Neural cell (in vitro differentiated cells): ENCODE measurements at regions not wholly inside any gene's neighbourhood (a gene's known extent, or its start where the extent isn't known, plus 50 kb on each side); places are given as distances from the start of the nearest gene placed in this dataset.

Experiments
- H2AFZ ChIP-seq: fragments of 200-600, 300-800 bp; sonication (generic), shearing (Covaris generic); 2 replicates; pipeline ENCODE4 v1.6.0; 2014; ENCODE audit warnings: low read depth, mild to moderate bottlenecking, antibody characterized with exemption, low read length, moderate library complexity
- H3F3A ChIP-seq: fragments of 200-600 bp; shearing (Covaris generic); 2 replicates; pipeline ENCODE4 v1.6.1; 2016; ENCODE audit warnings: mild to moderate bottlenecking, moderate library complexity, mixed read lengths, antibody characterized with exemption, low read length; ENCODE audit not compliant: insufficient read depth, poor library complexity, severe bottlenecking
- H3K27ac ChIP-seq: fragments of 200-600, 300-800 bp; sonication (generic), shearing (Covaris generic); 2 replicates; pipeline ENCODE4 v1.5.1; 2014; ENCODE audit warnings: mild to moderate bottlenecking, low read length, moderate library complexity
- H3K27me3 ChIP-seq: fragments of 300-800, 200-600 bp; sonication (generic), shearing (Covaris generic); 2 replicates; pipeline ENCODE4 v1.6.0; 2014; ENCODE audit warnings: mild to moderate bottlenecking, low read depth, low read length, moderate library complexity; ENCODE audit not compliant: insufficient read depth
- H3K36me3 ChIP-seq: fragments of 300-800, 200-600 bp; sonication (generic), shearing (Covaris generic); 2 replicates; pipeline ENCODE4 v1.5.1; 2014; ENCODE audit warnings: mild to moderate bottlenecking, antibody characterized with exemption, low read length, moderate library complexity; ENCODE audit not compliant: insufficient read depth
- H3K4me2 ChIP-seq: fragments of 300-800, 200-600 bp; sonication (generic), shearing (Covaris generic); 2 replicates; pipeline ENCODE4 v1.6.0; 2014; ENCODE audit warnings: mild to moderate bottlenecking, low read length
- H3K4me3 ChIP-seq: fragments of 300-800, 200-600 bp; sonication (generic), shearing (Covaris generic); 2 replicates; pipeline ENCODE4 v1.5.1; 2014; ENCODE audit warnings: mild to moderate bottlenecking, low read length, moderate library complexity
- H3K79me2 ChIP-seq: fragments of 200-600 bp; shearing (Covaris generic); replicated peaks from 2 replicates; pipeline ENCODE4 v1.6.0; 2014; ENCODE audit warnings: mild to moderate bottlenecking, low read length, moderate library complexity; ENCODE audit not compliant: insufficient read depth
- H3K9ac ChIP-seq: fragments of 300-800, 200-600 bp; sonication (generic), shearing (Covaris generic); 2 replicates; pipeline ENCODE4 v1.6.1; 2016; ENCODE audit warnings: mild to moderate bottlenecking, low read length, mixed read lengths
- H3K9me2 ChIP-seq: fragments of 200-600 bp; shearing (Covaris generic); 2 replicates; pipeline ENCODE4 v1.6.1; 2016; ENCODE audit warnings: mild to moderate bottlenecking, low read length, mixed read lengths; ENCODE audit not compliant: insufficient read depth
- H3K9me3 ChIP-seq: fragments of 200-600, 300-800 bp; sonication (generic), shearing (Covaris generic); 2 replicates; pipeline ENCODE4 v1.6.1; 2016; ENCODE audit warnings: mild to moderate bottlenecking, mixed run types, low read length, moderate library complexity, mixed read lengths
- H4K20me1 ChIP-seq: fragments of 200-600 bp; shearing (Covaris generic); 2 replicates; pipeline ENCODE4 v1.6.1; 2016; ENCODE audit warnings: mild to moderate bottlenecking, mixed run types; ENCODE audit not compliant: insufficient read depth
- EP300 ChIP-seq: fragments of 450-650 bp; conservative IDR thresholded peaks from 2 replicates; pipeline ENCODE4 v1.6.1; 2014; ENCODE audit warnings: antibody characterized with exemption, mild to moderate bottlenecking, moderate library complexity; ENCODE audit not compliant: poor library complexity, severe bottlenecking
- EZH2 ChIP-seq: fragments of 200-600, 300-800 bp; shearing (Covaris generic), sonication (generic); IDR thresholded peaks from 2 replicates; pipeline ENCODE4 v1.6.1; 2014; ENCODE audit warnings: antibody characterized with exemption, low read length, borderline replicate concordance, mild to moderate bottlenecking; ENCODE audit not compliant: insufficient read depth, poor library complexity, severe bottlenecking
- MXI1 ChIP-seq: fragments of 450-650 bp; conservative IDR thresholded peaks from 2 replicates; pipeline ENCODE4 v1.6.1; 2014; ENCODE audit warnings: antibody characterized with exemption, mild to moderate bottlenecking; ENCODE audit not compliant: poor library complexity, severe bottlenecking
- POLR2AphosphoS5 ChIP-seq: IDR thresholded peaks from 2 replicates; pipeline ENCODE4 v1.6.1; 2012
- RAD21 ChIP-seq: fragments of 450-650 bp; conservative IDR thresholded peaks from 2 replicates; pipeline ENCODE4 v1.6.1; 2014; ENCODE audit warnings: antibody characterized with exemption, mild to moderate bottlenecking, moderate library complexity
- SMC3 ChIP-seq: fragments of 450-650 bp; conservative IDR thresholded peaks from 2 replicates; pipeline ENCODE4 v1.6.1; 2014; ENCODE audit warnings: antibody characterized with exemption, mild to moderate bottlenecking, moderate library complexity; ENCODE audit not compliant: poor library complexity
- TAF1 ChIP-seq: IDR thresholded peaks from 2 replicates; pipeline ENCODE4 v1.6.1; 2012; ENCODE audit warnings: low read depth
- TF ChIP-seq, protein P1 (sequence below): fragments of 450-650 bp; IDR thresholded peaks from 2 replicates; pipeline ENCODE4 v1.5.1; 2014; ENCODE audit warnings: antibody characterized with exemption, mild to moderate bottlenecking, moderate library complexity; ENCODE audit not compliant: poor library complexity, severe bottlenecking
- TF ChIP-seq, protein P2 (sequence below): IDR thresholded peaks from 2 replicates; pipeline ENCODE4 v1.6.1; 2012; ENCODE audit warnings: borderline replicate concordance

DNA sequence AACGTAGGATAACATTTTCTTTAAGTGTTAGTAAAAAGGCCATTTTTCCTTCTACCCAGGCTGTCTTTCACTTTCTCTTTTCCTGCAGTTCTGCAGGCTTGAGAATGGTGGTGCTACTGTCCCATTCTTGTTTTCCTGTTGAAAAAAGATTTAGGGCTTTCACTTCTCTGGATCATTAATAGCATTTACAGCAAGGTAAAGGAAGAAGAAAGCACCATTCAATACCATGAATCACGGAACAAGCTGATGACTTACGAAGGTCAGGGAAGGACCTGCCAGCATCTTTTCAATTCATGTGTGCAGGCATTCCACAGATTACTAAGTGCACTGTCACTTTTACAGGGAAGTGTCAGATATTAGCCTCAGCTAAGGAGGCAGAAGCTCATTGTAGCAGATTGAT is 292.8 kb downstream of the YTHDC2 start:
- Histone ChIP-seq H3K9me2 (no peaks in the 10 kb centered on the region), H3K36me3 (no peaks in the 10 kb centered on the region), H3K9me3 (no peaks in the 10 kb centered on the region), H3K79me2 (no peaks in the 10 kb centered on the region), H2AFZ (no peak overlapping the region), H3K4me2 (no peak overlapping the region), H4K20me1 (no peaks in the 10 kb centered on the region), H3K9ac (no peak overlapping the region), H3F3A (no peaks in the 10 kb centered on the region), H3K27me3 (no peaks in the 10 kb centered on the region), H3K4me3 (peak overlapping the region; percentile 22), H3K27ac (peak overlapping the region; percentile 39)
- peak; percentile 82 for TF ChIP-seq SMC3
- TF ChIP-seq, protein P1, sequence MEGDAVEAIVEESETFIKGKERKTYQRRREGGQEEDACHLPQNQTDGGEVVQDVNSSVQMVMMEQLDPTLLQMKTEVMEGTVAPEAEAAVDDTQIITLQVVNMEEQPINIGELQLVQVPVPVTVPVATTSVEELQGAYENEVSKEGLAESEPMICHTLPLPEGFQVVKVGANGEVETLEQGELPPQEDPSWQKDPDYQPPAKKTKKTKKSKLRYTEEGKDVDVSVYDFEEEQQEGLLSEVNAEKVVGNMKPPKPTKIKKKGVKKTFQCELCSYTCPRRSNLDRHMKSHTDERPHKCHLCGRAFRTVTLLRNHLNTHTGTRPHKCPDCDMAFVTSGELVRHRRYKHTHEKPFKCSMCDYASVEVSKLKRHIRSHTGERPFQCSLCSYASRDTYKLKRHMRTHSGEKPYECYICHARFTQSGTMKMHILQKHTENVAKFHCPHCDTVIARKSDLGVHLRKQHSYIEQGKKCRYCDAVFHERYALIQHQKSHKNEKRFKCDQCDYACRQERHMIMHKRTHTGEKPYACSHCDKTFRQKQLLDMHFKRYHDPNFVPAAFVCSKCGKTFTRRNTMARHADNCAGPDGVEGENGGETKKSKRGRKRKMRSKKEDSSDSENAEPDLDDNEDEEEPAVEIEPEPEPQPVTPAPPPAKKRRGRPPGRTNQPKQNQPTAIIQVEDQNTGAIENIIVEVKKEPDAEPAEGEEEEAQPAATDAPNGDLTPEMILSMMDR = peak; percentile 83
- peak; percentile 86 for TF ChIP-seq RAD21
- TF ChIP-seq EP300 = peak; percentile 31
- no peak for TF ChIP-seq EZH2
- no peak for TF ChIP-seq TAF1
- TF ChIP-seq POLR2AphosphoS5 = peak; percentile 10
- no peak for TF ChIP-seq MXI1
- TF ChIP-seq, protein P2, sequence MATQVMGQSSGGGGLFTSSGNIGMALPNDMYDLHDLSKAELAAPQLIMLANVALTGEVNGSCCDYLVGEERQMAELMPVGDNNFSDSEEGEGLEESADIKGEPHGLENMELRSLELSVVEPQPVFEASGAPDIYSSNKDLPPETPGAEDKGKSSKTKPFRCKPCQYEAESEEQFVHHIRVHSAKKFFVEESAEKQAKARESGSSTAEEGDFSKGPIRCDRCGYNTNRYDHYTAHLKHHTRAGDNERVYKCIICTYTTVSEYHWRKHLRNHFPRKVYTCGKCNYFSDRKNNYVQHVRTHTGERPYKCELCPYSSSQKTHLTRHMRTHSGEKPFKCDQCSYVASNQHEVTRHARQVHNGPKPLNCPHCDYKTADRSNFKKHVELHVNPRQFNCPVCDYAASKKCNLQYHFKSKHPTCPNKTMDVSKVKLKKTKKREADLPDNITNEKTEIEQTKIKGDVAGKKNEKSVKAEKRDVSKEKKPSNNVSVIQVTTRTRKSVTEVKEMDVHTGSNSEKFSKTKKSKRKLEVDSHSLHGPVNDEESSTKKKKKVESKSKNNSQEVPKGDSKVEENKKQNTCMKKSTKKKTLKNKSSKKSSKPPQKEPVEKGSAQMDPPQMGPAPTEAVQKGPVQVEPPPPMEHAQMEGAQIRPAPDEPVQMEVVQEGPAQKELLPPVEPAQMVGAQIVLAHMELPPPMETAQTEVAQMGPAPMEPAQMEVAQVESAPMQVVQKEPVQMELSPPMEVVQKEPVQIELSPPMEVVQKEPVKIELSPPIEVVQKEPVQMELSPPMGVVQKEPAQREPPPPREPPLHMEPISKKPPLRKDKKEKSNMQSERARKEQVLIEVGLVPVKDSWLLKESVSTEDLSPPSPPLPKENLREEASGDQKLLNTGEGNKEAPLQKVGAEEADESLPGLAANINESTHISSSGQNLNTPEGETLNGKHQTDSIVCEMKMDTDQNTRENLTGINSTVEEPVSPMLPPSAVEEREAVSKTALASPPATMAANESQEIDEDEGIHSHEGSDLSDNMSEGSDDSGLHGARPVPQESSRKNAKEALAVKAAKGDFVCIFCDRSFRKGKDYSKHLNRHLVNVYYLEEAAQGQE = no peak

DNA sequence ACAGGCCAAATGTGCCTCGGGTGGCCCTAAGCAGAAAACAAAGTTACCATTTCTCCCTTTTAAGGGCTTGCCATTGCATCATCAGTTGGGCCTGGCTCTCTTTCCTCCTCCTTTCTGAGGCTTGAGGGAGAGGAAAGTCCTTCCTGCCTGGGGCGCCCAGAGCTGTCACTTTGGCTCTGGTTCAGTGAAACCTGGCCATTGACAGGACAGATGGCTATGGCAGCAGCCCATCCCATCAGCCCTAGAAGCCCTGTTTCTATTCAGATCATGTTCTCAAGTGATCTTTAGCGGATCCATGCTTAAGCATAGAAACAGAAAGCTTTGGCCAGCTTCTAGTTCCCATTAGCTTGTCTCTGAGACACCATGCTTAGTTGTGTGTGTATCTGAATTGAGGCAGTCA is 293.4 kb downstream of the YTHDC2 start:
- H3K27ac ChIP-seq = peak overlapping the region; percentile 42

More for the DNA sequence above, 293.4 kb downstream of the YTHDC2 start:
- Histone ChIP-seq H2AFZ (no peak overlapping the region), H3K9ac (no peak overlapping the region), H3K4me3 (no peak overlapping the region), H3K9me3 (no peaks in the 10 kb centered on the region), H3K9me2 (no peaks in the 10 kb centered on the region), H3K4me2 (no peak overlapping the region), H3F3A (no peaks in the 10 kb centered on the region), H3K27me3 (no peaks in the 10 kb centered on the region), H4K20me1 (no peaks in the 10 kb centered on the region), H3K79me2 (no peaks in the 10 kb centered on the region), H3K36me3 (no peaks in the 10 kb centered on the region)
- TF ChIP-seq RAD21 (no peak), EZH2 (no peak), TAF1 (no peak), POLR2AphosphoS5 (no peak), MXI1 (no peak), SMC3 (no peak), EP300 (no peak)
- TF ChIP-seq, protein P1 = no peak
- TF ChIP-seq, protein P2 = no peak
